GM21723 (cell line): ENCODE measurements at regions not wholly inside any gene's neighbourhood (a gene's known extent, or its start where the extent isn't known, plus 50 kb on each side); places are given as distances from the start of the nearest gene placed in this dataset.
"Not testable (repeated sequence)": the region's sequence is repeated elsewhere in the genome, so short reads cannot be mapped to it uniquely, and the experiment has no call there.

ENCODE experiments used
- ATAC-seq: cut with Tn5 transposase; IDR thresholded peaks from one replicate; pipeline ENCODE4 v1.9.1; 2021; ENCODE audit warnings: mild to moderate bottlenecking, moderate library complexity; ENCODE audit not compliant: unreplicated experiment

- not testable (repeated sequence) for ATAC-seq
These were observed 150.2 kb upstream of the MAP3K1 start for GRCh38 chr5:56665117-56665516.

- no peak for ATAC-seq
These were observed 151.3 kb upstream of the MAP3K1 start for GRCh38 chr5:56664025-56664424.

GRCh38 chr5:56663523-56663922 lies 151.8 kb upstream of the MAP3K1 start:
- ATAC-seq, result no peak

- no peak for ATAC-seq
These were observed 152.5 kb upstream of the MAP3K1 start for GRCh38 chr5:56662893-56663292.

- no peak for ATAC-seq
These were observed 155.4 kb upstream of the MAP3K1 start for GRCh38 chr5:56659971-56660370.

GRCh38 chr5:56658972-56659371 lies 156.4 kb upstream of the MAP3K1 start:
- peak; percentile 51 for ATAC-seq

GRCh38 chr5:56656846-56657726 lies 158.3 kb upstream of the MAP3K1 start:
- no peak for ATAC-seq

- ATAC-seq, result no peak
These were observed 163.5 kb upstream of the MAP3K1 start for GRCh38 chr5:56651893-56652292.

GRCh38 chr5:56650386-56650785 lies 165.0 kb upstream of the MAP3K1 start:
- ATAC-seq, result no peak

- ATAC-seq, result no peak
These were observed 165.8 kb upstream of the MAP3K1 start for GRCh38 chr5:56649569-56649968.

- no peak for ATAC-seq
These were observed 166.8 kb upstream of the MAP3K1 start for GRCh38 chr5:56648460-56649034.

- ATAC-seq, result no peak
These were observed 168.1 kb upstream of the MAP3K1 start for GRCh38 chr5:56647099-56647850.

GRCh38 chr5:56641635-56642260 lies 173.6 kb upstream of the MAP3K1 start:
- no peak for ATAC-seq

GRCh38 chr5:56640763-56641406 lies 174.5 kb upstream of the MAP3K1 start:
- ATAC-seq, result peak; percentile 78

- no peak for ATAC-seq
These were observed 175.9 kb upstream of the MAP3K1 start for GRCh38 chr5:56639476-56639875.

- ATAC-seq, result no peak
These were observed 176.5 kb upstream of the MAP3K1 start for GRCh38 chr5:56638768-56639238.

- no peak for ATAC-seq
These were observed 177.2 kb upstream of the MAP3K1 start for GRCh38 chr5:56638061-56638621.

GRCh38 chr5:56637321-56637920 lies 177.9 kb upstream of the MAP3K1 start:
- no peak for ATAC-seq

- no peak for ATAC-seq
These were observed 181.4 kb upstream of the MAP3K1 start for GRCh38 chr5:56633950-56634349.

GRCh38 chr5:56632939-56633338 lies 182.4 kb upstream of the MAP3K1 start:
- no peak for ATAC-seq
